Activated T-cell treated with anti-CD3 and anti-CD28 coated beads for 48 hours (primary cell): ENCODE measurements at regions not wholly inside any gene's neighbourhood (a gene's known extent, or its start where the extent isn't known, plus 50 kb on each side); places are given as distances from the start of the nearest gene placed in this dataset.

Experiments used
- DNase-seq: peaks from one replicate; pipeline ENCODE4 v3.0.0-alpha.2; 2020; ENCODE audit warnings: low read depth

DNA sequence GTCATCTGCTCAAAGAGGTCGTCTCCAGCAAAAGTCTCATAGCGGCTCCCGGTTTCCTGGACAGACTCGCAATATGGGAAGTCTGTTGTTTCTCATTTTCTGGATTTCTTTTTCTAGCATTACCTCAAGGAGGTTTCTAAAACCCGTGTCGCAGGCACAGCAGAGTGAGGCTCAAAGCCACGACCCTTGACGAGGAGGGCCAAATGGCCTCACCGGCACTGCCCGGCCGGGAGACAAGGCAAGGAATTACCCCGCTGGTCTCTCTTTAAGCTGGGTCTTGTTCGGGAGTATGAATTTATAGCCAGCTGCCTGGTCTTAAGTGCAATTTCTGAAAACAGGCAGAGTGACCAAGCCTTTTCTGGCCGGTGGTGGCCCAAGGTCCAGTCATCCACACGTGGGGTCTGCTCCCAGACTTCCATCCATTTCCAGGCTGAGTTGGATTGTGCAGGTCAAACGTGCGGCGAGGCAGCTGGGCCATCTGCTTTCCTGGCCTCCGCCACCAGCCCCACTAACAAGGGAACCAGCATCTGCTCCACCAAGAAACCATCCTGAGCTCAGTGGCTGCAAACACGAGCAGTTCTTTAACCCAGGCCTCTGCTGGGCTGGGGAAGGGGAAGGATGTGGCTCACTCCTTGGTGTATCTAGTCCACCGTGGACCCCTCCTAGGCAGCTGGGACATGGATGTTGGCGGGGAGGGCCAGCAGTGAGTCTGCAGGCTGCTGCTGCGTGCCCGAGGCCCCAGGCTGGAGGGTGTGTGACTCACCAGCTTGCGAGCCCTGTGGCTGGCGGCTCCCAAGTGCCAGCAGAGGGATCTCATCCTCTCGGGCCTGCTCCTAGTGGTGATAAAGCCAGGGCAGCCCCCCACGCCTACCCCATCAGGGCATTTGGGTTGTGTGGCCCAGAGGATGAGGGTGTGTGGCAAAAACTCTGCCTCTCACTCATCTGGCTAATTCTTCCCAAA, 55.6 kb upstream of the COL5A1 start:
- no peak for DNase-seq

- DNase-seq, result no peak
These were observed 51.9 kb upstream of the COL5A1 start for GRCh38 chr9:134589748-134590147.

DNA sequence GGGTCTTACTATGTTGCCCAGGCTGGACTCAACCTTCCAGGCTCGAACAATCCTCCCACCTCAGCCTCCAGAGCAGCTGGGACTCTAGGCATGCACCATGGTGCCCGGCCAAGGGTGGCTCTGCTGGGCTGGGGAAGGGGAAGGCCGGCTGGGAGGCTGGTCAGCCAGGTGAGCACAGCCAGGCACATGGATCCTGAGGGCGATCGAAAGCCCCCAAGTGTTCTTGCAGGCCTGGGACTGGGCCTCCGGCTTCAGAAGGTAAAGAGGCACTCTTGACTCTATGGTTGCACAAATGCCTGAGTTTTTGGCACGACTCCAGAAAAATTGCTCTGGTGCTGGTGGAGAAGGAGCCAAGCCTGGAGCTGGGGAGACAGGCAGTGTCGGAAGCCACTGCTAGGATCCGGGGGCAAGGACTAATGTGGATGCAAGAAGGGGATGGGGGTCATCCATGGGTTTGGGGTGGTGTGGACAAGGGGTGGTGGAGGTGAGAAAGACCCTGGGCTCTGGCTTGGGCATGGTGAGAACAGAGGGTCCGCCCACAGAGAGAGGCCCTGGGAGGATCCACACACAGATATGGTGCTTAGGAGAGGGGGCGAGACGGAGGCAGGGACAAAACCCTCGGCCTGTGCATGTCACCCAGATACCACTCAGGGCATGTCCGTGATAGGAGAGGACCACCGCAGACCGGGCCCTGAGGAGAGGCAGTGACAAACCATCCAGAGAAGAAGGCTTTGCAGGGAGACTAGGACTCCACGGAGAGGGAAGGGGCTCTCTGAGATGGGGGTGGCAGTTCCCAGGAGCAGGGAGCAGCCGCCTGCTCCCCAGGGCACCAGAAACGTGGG, 51.1 kb upstream of the COL5A1 start:
- DNase-seq, result no peak

GRCh38 chr9:134591082-134591571, 50.5 kb upstream of the COL5A1 start:
- no peak for DNase-seq

DNA sequence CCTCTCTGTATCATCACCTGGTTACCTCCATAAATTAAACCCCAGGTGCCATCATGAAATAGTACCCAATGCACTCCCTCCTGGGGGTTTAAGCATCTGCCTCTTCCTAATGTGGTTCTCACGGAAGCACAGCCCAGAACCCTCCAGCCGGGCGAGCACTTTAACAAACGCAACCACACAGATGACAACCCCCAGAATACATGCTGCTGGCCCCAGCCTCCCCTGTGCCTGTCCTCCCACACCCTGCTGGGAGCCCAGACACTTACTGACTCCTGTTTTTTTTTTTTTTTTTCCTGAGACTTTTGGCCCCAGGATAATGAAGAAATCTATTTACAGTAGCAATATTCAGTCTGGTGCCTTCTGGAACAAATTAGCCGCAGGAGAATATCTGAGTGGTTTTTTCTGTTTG, 50.0 kb upstream of the COL5A1 start:
- DNase-seq, result no peak
